ENCODE measurements at regions not wholly inside any gene's neighbourhood (a gene's known extent, or its start where the extent isn't known, plus 50 kb on each side); places are given as distances from the start of the nearest gene placed in this dataset.
A peak's percentile ranks its signal among the peaks of the same experiment; 100 is the strongest.
"Not testable (repeated sequence)": the region's sequence is repeated elsewhere in the genome, so short reads cannot be mapped to it uniquely, and the experiment has no call there.

DNA sequence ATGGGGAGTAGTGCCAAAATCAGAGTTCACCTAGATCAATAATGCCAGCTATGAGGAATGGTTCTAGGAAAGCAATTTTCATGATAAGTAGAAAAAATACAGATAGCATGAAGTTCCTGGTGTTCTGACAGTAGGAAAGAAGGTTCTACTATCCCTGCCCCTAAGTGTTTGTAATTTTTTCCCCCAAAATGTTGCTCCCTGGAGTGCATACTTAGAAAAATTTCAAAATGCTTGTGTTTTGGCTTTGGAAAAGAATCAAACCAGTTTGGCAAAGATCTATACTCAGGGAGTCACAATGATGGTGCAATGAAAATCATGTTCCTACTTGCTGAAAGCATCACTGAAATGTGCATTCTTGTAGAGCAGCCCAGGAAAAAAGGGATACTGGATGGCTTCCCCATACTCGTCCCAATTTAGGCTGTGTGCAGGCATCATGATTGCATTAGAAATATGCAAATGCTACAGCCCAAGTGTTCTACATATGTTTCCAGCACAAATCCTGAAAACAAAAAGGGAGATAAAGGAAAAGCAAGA is 74.7 kb downstream of the LPAR4 start:
- no peak for DNase-seq (ENCODE audit: low spot score)

DNA sequence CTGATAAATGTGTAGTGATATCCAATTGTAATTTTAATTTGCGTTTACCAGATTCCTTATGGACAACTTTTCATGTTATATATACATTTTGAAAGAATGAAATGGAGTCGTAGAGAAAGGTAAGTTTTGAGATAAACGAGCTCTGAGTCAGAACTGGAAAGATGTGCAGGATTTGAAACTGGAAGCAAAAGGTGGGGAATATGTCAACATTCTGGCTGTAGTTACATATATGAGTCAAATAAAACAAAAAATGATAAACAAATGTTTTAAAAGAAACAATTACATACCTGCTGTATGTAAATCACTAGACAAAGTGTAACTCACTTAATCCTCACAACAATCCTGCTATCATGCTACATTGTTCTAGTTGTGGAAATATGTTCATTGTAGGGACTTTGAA is 84.0 kb downstream of the LPAR4 start:
- DNase-seq (ENCODE audit: low spot score), result no peak

DNA sequence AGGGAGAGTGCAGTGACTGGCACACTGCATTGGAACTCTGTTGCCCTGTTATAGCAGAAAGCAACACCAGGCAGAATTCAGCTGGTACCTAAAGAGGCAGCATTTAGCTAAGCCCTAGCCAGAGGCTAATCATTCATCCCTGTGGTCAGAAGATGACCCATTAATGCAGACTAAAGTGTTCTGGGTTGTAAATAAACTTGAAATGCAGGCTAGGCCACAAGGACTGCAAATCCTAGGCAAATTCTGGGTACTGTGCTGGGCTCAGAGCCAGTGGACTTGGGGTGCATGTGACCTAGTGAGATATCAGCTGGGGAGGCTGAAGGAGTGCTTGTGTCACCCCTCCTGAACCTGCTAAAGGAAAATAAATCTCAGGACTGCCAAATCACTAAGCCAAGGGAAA is 91.2 kb downstream of the LPAR4 start:
- DNase-seq (ENCODE audit: low spot score), result no peak

DNA sequence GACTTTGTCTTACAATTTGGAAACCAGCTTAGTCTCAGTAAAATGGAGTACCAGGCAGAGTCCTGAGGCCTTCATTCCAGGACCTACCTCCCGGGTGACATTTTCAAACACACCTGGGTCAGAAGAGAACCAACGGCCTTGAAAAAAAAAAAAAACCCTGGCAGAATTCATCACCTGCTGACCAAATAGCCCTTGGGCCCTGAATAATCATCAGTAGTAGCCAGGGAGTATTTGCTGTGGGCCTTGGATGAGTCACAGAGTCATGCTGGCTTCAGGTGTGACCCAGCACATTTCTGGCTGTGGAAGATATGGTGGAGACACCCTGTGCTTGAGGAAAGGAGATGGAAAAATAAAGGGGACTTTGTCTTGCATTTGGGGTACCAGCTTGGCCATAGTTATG is 92.2 kb downstream of the LPAR4 start:
- no peak for DNase-seq (ENCODE audit: low spot score)

DNA sequence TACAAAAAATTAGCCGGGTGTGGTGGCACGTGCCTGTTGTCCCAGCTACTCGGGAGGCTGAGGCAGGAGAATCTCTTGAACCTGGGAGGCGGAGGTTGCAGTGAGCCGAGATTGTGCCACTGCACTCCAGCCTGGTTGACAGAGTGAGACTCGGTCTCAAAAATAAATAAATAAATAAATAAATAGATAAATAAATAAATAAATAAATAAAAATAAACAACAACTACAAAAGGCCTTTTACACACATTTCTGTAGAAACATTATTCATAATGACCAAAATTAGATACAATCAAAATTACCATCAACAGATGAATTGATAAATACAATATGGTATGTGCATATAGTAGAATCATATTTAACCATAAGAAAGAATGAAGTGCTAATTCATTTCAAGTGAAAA is 96.7 kb downstream of the LPAR4 start:
- DNase-seq (ENCODE audit: low spot score), result not testable (repeated sequence)

DNA sequence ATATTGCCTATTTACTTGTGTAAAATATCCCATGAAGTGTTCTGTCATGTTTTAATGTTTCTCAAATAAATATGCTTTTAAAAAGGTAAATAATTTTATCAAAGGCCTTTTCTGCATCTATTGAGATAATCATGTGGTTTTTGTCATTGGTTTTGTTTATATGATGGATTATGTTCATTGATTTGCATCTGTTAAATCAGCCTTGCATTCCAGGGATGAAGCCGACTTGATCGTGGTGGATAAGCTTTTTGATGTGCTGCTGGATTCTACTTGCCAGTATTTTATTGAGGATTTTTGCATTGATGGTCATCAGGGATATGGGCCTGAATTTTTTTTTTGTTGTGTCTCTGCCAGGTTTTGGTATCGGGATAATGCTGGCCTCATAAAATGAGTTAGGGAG is 63.9 kb upstream of the P2RY10 start:
- not testable (repeated sequence) for DNase-seq (ENCODE audit: low spot score)

DNA sequence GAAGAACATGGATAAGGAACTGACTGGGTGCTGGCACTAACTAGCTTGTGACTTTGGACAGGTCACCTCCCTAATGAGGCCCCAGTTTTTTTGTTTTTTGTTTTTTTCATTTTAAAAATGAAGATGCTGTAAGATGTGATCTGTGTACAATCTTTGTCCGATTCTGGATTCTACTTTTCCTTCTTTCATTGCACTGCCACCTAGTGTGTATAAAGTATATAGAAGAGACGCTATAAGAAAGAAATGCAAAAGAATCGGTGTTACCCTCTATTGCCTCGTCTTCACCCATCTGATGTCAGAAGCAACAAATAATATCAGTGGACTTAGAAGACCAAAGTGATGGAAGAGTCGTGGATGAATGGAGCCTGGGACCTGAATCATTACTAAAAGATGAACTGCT is 58.6 kb upstream of the P2RY10 start:
- peak; percentile 0 for DNase-seq (ENCODE audit: low spot score)
